ENCODE measurements at regions not wholly inside any gene's neighbourhood (a gene's known extent, or its start where the extent isn't known, plus 50 kb on each side); places are given as distances from the start of the nearest gene placed in this dataset.
"Not testable (repeated sequence)": the region's sequence is repeated elsewhere in the genome, so short reads cannot be mapped to it uniquely, and the experiment has no call there.

- Histone ChIP-seq H3K79me2 (ENCODE audit: low read length) (no peaks in the 10 kb centered on the region), H3K27ac (ENCODE audit: low read length) (no peak overlapping the region), H3K9ac (ENCODE audit: low read length) (no peak overlapping the region), H3K27me3 (ENCODE audit: low read depth, low read length) (no peaks in the 10 kb centered on the region), H4K20me1 (ENCODE audit: insufficient read depth, low read length) (no peaks in the 10 kb centered on the region), H3K4me1 (ENCODE audit: low read length) (peaks cover 6% of the 10 kb centered on the region; the same call in 1 of the 2 replicates), H3K9me3 (ENCODE audit: insufficient read depth, low read length) (no peaks in the 10 kb centered on the region), H2AFZ (ENCODE audit: low read depth, low read length) (no peak overlapping the region), H3K36me3 (replicated peaks; ENCODE audit: low read depth, low read length) (no peaks in the 10 kb centered on the region), H3K4me2 (ENCODE audit: low read length) (no peak overlapping the region), H3K4me3 (ENCODE audit: low read length) (no peak overlapping the region)
- TF ChIP-seq CTCF (IDR thresholded peaks at IDR 0.05; ENCODE audit: low read depth, low read length): no peak
- no peak for TF ChIP-seq EZH2phosphoT487 (IDR thresholded peaks at IDR 0.05; ENCODE audit: low read depth)
These were observed 558.5 kb downstream of the TMTC2 start for GRCh38 chr12:83245156-83245555.

- H3K4me2 ChIP-seq (ENCODE audit: low read length): no peak overlapping the region
- no peaks in the 10 kb centered on the region for H3K36me3 ChIP-seq (replicated peaks; ENCODE audit: low read depth, low read length)
- no peaks in the 10 kb centered on the region for H3K9me3 ChIP-seq (ENCODE audit: insufficient read depth, low read length)
- TF ChIP-seq CTCF (IDR thresholded peaks at IDR 0.05; ENCODE audit: low read depth, low read length): no peak
- no peak for TF ChIP-seq EZH2phosphoT487 (IDR thresholded peaks at IDR 0.05; ENCODE audit: low read depth)
- H3K9ac ChIP-seq (ENCODE audit: low read length): no peak overlapping the region
- H4K20me1 ChIP-seq (ENCODE audit: insufficient read depth, low read length): no peaks in the 10 kb centered on the region
- H3K27ac ChIP-seq (ENCODE audit: low read length): no peak overlapping the region
- no peaks in the 10 kb centered on the region for H3K79me2 ChIP-seq (ENCODE audit: low read length)
- H3K27me3 ChIP-seq (ENCODE audit: low read depth, low read length): no peaks in the 10 kb centered on the region
- peaks cover 6% of the 10 kb centered on the region; the same call in 1 of the 2 replicates for H3K4me1 ChIP-seq (ENCODE audit: low read length)
- no peak overlapping the region for H2AFZ ChIP-seq (ENCODE audit: low read depth, low read length)
- no peak overlapping the region for H3K4me3 ChIP-seq (ENCODE audit: low read length)
These were observed 557.3 kb downstream of the TMTC2 start for GRCh38 chr12:83244001-83244400.

GRCh38 chr12:83233987-83234386 lies 547.3 kb downstream of the TMTC2 start:
- H2AFZ ChIP-seq (ENCODE audit: low read depth, low read length); H3K36me3 ChIP-seq (replicated peaks; ENCODE audit: low read depth, low read length); H3K4me3 ChIP-seq (ENCODE audit: low read length); H3K79me2 ChIP-seq (ENCODE audit: low read length); H3K27me3 ChIP-seq (ENCODE audit: low read depth, low read length); H3K9ac ChIP-seq (ENCODE audit: low read length); H4K20me1 ChIP-seq (ENCODE audit: insufficient read depth, low read length); H3K27ac ChIP-seq (ENCODE audit: low read length); H3K4me2 ChIP-seq (ENCODE audit: low read length); H3K9me3 ChIP-seq (ENCODE audit: insufficient read depth, low read length); H3K4me1 ChIP-seq (ENCODE audit: low read length): not testable (repeated sequence)

GRCh38 chr12:83226960-83227359 lies 540.3 kb downstream of the TMTC2 start:
- H3K9ac ChIP-seq (ENCODE audit: low read length); H3K36me3 ChIP-seq (replicated peaks; ENCODE audit: low read depth, low read length); H3K4me1 ChIP-seq (ENCODE audit: low read length); H3K4me3 ChIP-seq (ENCODE audit: low read length); H3K4me2 ChIP-seq (ENCODE audit: low read length); H3K27me3 ChIP-seq (ENCODE audit: low read depth, low read length); H4K20me1 ChIP-seq (ENCODE audit: insufficient read depth, low read length); H3K27ac ChIP-seq (ENCODE audit: low read length); H2AFZ ChIP-seq (ENCODE audit: low read depth, low read length); H3K9me3 ChIP-seq (ENCODE audit: insufficient read depth, low read length); H3K79me2 ChIP-seq (ENCODE audit: low read length): not testable (repeated sequence)

GRCh38 chr12:83225806-83226205 lies 539.1 kb downstream of the TMTC2 start:
- Histone ChIP-seq H3K4me1 (ENCODE audit: low read length) (no peaks in the 10 kb centered on the region), H3K4me2 (ENCODE audit: low read length) (no peak overlapping the region), H3K4me3 (ENCODE audit: low read length) (no peak overlapping the region), H3K27ac (ENCODE audit: low read length) (no peak overlapping the region), H3K79me2 (ENCODE audit: low read length) (no peaks in the 10 kb centered on the region), H3K27me3 (ENCODE audit: low read depth, low read length) (no peaks in the 10 kb centered on the region), H3K9me3 (ENCODE audit: insufficient read depth, low read length) (no peaks in the 10 kb centered on the region), H4K20me1 (ENCODE audit: insufficient read depth, low read length) (no peaks in the 10 kb centered on the region), H3K9ac (ENCODE audit: low read length) (no peak overlapping the region), H3K36me3 (replicated peaks; ENCODE audit: low read depth, low read length) (no peaks in the 10 kb centered on the region), H2AFZ (ENCODE audit: low read depth, low read length) (no peak overlapping the region)
- TF ChIP-seq EZH2phosphoT487 (IDR thresholded peaks at IDR 0.05; ENCODE audit: low read depth) (no peak), CTCF (IDR thresholded peaks at IDR 0.05; ENCODE audit: low read depth, low read length) (no peak)
